HepG2 (cell line): ENCODE measurements at regions not wholly inside any gene's neighbourhood (a gene's known extent, or its start where the extent isn't known, plus 50 kb on each side); places are given as distances from the start of the nearest gene placed in this dataset.

Experiments
- ETV5 ChIP-seq: IDR thresholded peaks from 2 replicates; pipeline ENCODE4 v1.6.1; 2018; ENCODE audit warnings: missing biosample characterization, missing genetic modification reagents, inconsistent platforms, borderline replicate concordance
- FOXP4 ChIP-seq: sonication (generic); formaldehyde crosslinking; IDR thresholded peaks from 2 replicates; pipeline ENCODE4 v1.4.0; 2020; ENCODE audit warnings: missing genetic modification reagents
- ZBTB4 ChIP-seq: sonication (generic); formaldehyde crosslinking; IDR thresholded peaks from 2 replicates; pipeline ENCODE4 v1.4.0; 2020; ENCODE audit warnings: missing genetic modification reagents, mild to moderate bottlenecking, borderline replicate concordance
- ZNF280D ChIP-seq: sonication (generic); formaldehyde crosslinking; IDR thresholded peaks from 2 replicates; pipeline ENCODE4 v1.5.1; 2020; ENCODE audit warnings: mild to moderate bottlenecking, missing genetic modification reagents
- ZNF326 ChIP-seq: sonication (generic); formaldehyde crosslinking; IDR thresholded peaks from 2 replicates; pipeline ENCODE4 v1.4.0; 2020; ENCODE audit warnings: missing genetic modification reagents, borderline replicate concordance

- TF ChIP-seq FOXP4 (CRISPR knock-in tag): no peak
- TF ChIP-seq ZBTB4 (CRISPR knock-in tag): no peak
- no peak for TF ChIP-seq ETV5
- TF ChIP-seq ZNF326 (CRISPR knock-in tag): no peak
- no peak for TF ChIP-seq ZNF280D (CRISPR knock-in tag)
Measured at GRCh38 chr4:140305053-140305452, 68.4 kb upstream of the SCOC start.
